Natural killer cell (primary cell): ENCODE measurements at regions not wholly inside any gene's neighbourhood (a gene's known extent, or its start where the extent isn't known, plus 50 kb on each side); places are given as distances from the start of the nearest gene placed in this dataset.

Experiments used
- ATAC-seq, 3 donors: fragments of 150-1000 bp in 2 of 3; fragments of 200-7000 bp in 1 of 3; cut with Tn5 transposase; 1 replicate in 1 of 3; 2 replicates in 2 of 3; pipeline ENCODE4 v1.10.0; 2021; ENCODE audit warnings: mild to moderate bottlenecking in 2 of 3, moderate library complexity in 2 of 3
- DNase-seq, 2 donors: peaks; one replicate each; pipeline versions ENCODE4 v3.0.0 to v3.0.0-alpha.2; 2013 to 2021; ENCODE audit warnings: mixed read lengths in 1 of 2
- H3K27ac ChIP-seq: one replicate; pipeline ENCODE4 v1.5.1; 2013; ENCODE audit warnings: mild to moderate bottlenecking, low read length
- H3K27me3 ChIP-seq: one replicate; pipeline ENCODE4 v1.6.1; 2013; ENCODE audit warnings: low read length; ENCODE audit not compliant: control insufficient read depth, insufficient read depth
- H3K36me3 ChIP-seq: one replicate; pipeline ENCODE4 v1.6.1; 2013; ENCODE audit warnings: low read length; ENCODE audit not compliant: control insufficient read depth, insufficient read depth
- H3K4me1 ChIP-seq: one replicate; pipeline ENCODE4 v1.6.1; 2013; ENCODE audit warnings: low read length; ENCODE audit not compliant: control insufficient read depth, insufficient read depth
- H3K4me3 ChIP-seq: one replicate; pipeline ENCODE4 v1.5.1; 2013; ENCODE audit warnings: low read length
- H3K9me3 ChIP-seq: one replicate; pipeline ENCODE4 v1.6.1; 2013; ENCODE audit warnings: low read length; ENCODE audit not compliant: control insufficient read depth, insufficient read depth
- H3K27ac Mint-ChIP-seq, 2 donors: one replicate each; pipeline ENCODE4 v1.8.0; 2022; ENCODE audit warnings: mild to moderate bottlenecking in 2 of 2, mixed read lengths in 2 of 2, moderate library complexity in 1 of 2
- H3K27me3 Mint-ChIP-seq, 2 donors: one replicate each; pipeline ENCODE4 v1.8.0; 2022; ENCODE audit warnings: low read depth in 2 of 2, mixed read lengths in 2 of 2
- H3K36me3 Mint-ChIP-seq: one replicate; pipeline ENCODE4 v1.8.0; 2022; ENCODE audit warnings: mixed read lengths
- H3K4me1 Mint-ChIP-seq, 2 donors: one replicate each; pipeline ENCODE4 v1.8.0; 2022; ENCODE audit warnings: mixed read lengths in 2 of 2
- H3K4me3 Mint-ChIP-seq: one replicate; pipeline ENCODE4 v1.8.0; 2022; ENCODE audit warnings: mild to moderate bottlenecking, moderate library complexity, mixed read lengths
- H3K9me3 Mint-ChIP-seq, 2 donors: one replicate each; pipeline ENCODE4 v1.8.0; 2022; ENCODE audit warnings: mixed read lengths in 2 of 2
- CTCF ChIP-seq: fragments of 200-600 bp; IDR thresholded peaks from one replicate; pipeline ENCODE4 v1.8.0; 2022; ENCODE audit warnings: antibody characterized with exemption
- WGBS: methylation state at CpG from one replicate; pipeline ENCODE4 v1.1.7; 2013; ENCODE audit warnings: missing lambda C conversion rate; ENCODE audit not compliant: insufficient coverage; 5-methylcytosine and 5-hydroxymethylcytosine counted together
- intact Hi-C: fragments of 100-400 bp; cut with micrococcal nuclease; formaldehyde crosslinking; loops from one replicate; pipeline ENCODE4 v1.14.2; 2022

- no peak overlapping the region for H3K4me3 Mint-ChIP-seq
- no peaks in the 10 kb centered on the region for H3K4me1 ChIP-seq
- H3K4me1 Mint-ChIP-seq: no peaks in the 10 kb centered on the region
- H3K9me3 Mint-ChIP-seq: peaks cover 2 to 9% of the 10 kb centered on the region in 2 donors
- no peak for DNase-seq
- 57% methylated on average over 1 of the region's 2 CpGs for WGBS
- H3K27ac Mint-ChIP-seq: no peak overlapping the region
- no peaks in the 10 kb centered on the region for H3K36me3 ChIP-seq
- no peaks in the 10 kb centered on the region for H3K9me3 ChIP-seq
- no peak for TF ChIP-seq CTCF
- H3K4me3 ChIP-seq: no peak overlapping the region
- no peaks in the 10 kb centered on the region for H3K27me3 ChIP-seq
- H3K27me3 Mint-ChIP-seq: no peaks in the 10 kb centered on the region
- intact Hi-C loops: no loop called here
- H3K27ac ChIP-seq: no peak overlapping the region
- no peaks in the 10 kb centered on the region for H3K36me3 Mint-ChIP-seq
- no peak for ATAC-seq
Observed at GRCh38 chr4:52249581-52249980, 198.5 kb downstream of the SPATA18 start.

GRCh38 chr4:52250154-52250553 lies 199.1 kb downstream of the SPATA18 start:
- no peaks in the 10 kb centered on the region for H3K27me3 Mint-ChIP-seq
- no peak overlapping the region for H3K4me3 Mint-ChIP-seq
- no peak overlapping the region for H3K27ac ChIP-seq
- peaks cover 2 to 9% of the 10 kb centered on the region in 2 donors for H3K9me3 Mint-ChIP-seq
- no peak overlapping the region for H3K4me3 ChIP-seq
- no peak for ATAC-seq
- no peaks in the 10 kb centered on the region for H3K4me1 Mint-ChIP-seq
- no peak for DNase-seq
- no peaks in the 10 kb centered on the region for H3K27me3 ChIP-seq
- no peaks in the 10 kb centered on the region for H3K4me1 ChIP-seq
- WGBS: 60% methylated on average over 2 of the region's 2 CpGs
- H3K36me3 ChIP-seq: no peaks in the 10 kb centered on the region
- no peak for TF ChIP-seq CTCF
- intact Hi-C loops: no loop called here
- no peak overlapping the region for H3K27ac Mint-ChIP-seq
- no peaks in the 10 kb centered on the region for H3K9me3 ChIP-seq
- no peaks in the 10 kb centered on the region for H3K36me3 Mint-ChIP-seq

DNA sequence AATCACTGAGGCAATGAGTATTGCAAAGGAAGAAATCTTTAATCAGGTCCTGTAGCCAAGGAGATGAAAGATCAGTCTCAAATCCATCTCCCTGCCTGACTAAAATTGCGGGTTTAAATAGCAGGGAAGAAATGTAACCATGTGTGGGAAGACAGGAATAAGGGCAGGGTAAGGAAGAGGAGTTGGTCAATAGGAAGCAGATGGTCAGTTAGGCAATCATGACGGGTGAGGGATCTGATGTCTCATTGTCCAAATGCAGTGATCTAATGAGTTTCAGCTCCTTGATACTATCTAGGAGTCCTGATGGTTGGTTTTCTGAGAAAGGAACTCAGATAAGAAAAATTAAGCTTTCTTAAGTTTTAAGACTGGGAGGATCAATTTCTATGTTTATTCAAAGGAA lies 200.8 kb downstream of the SPATA18 start:
- Histone ChIP-seq H3K9me3 (no peaks in the 10 kb centered on the region), H3K27me3 (no peaks in the 10 kb centered on the region), H3K4me3 (no peak overlapping the region), H3K36me3 (no peaks in the 10 kb centered on the region), H3K27ac (no peak overlapping the region), H3K4me1 (no peaks in the 10 kb centered on the region)
- Mint-ChIP-seq H3K4me1 (no peaks in the 10 kb centered on the region), H3K27ac (no peak overlapping the region), H3K27me3 (no peaks in the 10 kb centered on the region), H3K36me3 (no peaks in the 10 kb centered on the region), H3K9me3 (peaks cover 6 to 13% of the 10 kb centered on the region in 2 donors), H3K4me3 (no peak overlapping the region)
- DNase-seq (no peak), ATAC-seq (no peak)
- intact Hi-C loops: no loop called here
- TF ChIP-seq CTCF: no peak
- WGBS: 93% methylated on average over 2 of the region's 2 CpGs

- ATAC-seq (no peak), DNase-seq (no peak)
- H3K4me3 ChIP-seq: no peak overlapping the region
- Mint-ChIP-seq H3K4me3 (no peak overlapping the region), H3K4me1 (no peaks in the 10 kb centered on the region), H3K9me3 (peaks cover 6 to 9% of the 10 kb centered on the region in 2 donors), H3K36me3 (no peaks in the 10 kb centered on the region), H3K27ac (no peak overlapping the region), H3K27me3 (no peaks in the 10 kb centered on the region)
- no peak for TF ChIP-seq CTCF
- no peaks in the 10 kb centered on the region for H3K4me1 ChIP-seq
- H3K27ac ChIP-seq: no peak overlapping the region
- WGBS: 63% methylated on average over 4 of the region's 5 CpGs
- no peaks in the 10 kb centered on the region for H3K9me3 ChIP-seq
- intact Hi-C loops: no loop called here
- no peaks in the 10 kb centered on the region for H3K27me3 ChIP-seq
- H3K36me3 ChIP-seq: no peaks in the 10 kb centered on the region
Observed at GRCh38 chr4:52253025-52253424, 201.9 kb downstream of the SPATA18 start.
